HG03196 (cell line): ENCODE measurements at regions not wholly inside any gene's neighbourhood (a gene's known extent, or its start where the extent isn't known, plus 50 kb on each side); places are given as distances from the start of the nearest gene placed in this dataset.
"Not testable (repeated sequence)": the region's sequence is repeated elsewhere in the genome, so short reads cannot be mapped to it uniquely, and the experiment has no call there.

ENCODE experiments used
- ATAC-seq: cut with Tn5 transposase; IDR thresholded peaks from one replicate; pipeline ENCODE4 v1.9.1; 2021; ENCODE audit not compliant: unreplicated experiment

DNA sequence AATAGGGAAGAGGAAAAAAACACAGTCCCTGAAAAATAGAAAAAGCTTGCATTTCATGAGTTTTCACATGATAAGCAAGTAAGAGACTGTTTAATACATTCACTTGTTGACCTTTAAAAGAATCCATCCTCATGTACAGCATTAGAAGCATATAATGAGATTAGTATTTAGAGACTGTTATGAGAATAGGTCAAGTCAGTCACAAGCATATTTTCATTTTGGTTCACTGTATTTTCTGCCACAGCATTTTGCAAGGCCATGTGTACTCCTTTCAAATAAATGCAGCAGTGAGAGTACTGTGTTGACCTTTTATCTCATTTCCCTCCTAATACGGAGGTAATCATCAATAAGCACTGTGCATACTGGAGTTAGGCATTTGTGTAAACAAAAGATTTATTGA is 162.2 kb upstream of the SETMAR start:
- ATAC-seq, result no peak

GRCh38 chr3:4147556-4148118 is 155.5 kb upstream of the SETMAR start:
- no peak for ATAC-seq

DNA sequence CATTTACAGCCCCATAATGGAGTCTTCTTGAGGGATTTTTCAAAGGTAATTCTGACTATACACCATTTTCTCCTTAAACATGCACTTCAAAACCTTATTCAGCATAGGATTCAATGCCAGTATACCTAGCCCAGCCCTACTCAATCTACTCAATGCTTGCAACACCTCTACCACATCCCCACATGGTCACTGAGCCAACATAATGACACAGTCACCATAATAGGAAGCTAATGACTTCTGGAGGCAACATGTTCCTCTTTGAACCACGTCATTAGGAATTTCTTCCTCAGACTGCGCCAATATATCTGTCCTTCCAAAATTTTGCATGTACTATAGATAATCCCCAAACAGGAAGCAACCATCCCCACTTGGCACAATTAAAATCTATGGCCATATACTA is 153.9 kb upstream of the SETMAR start:
- ATAC-seq, result no peak

- ATAC-seq, result no peak
Observed at GRCh38 chr3:4150816-4151215, 152.4 kb upstream of the SETMAR start.

GRCh38 chr3:4151859-4152258 is 151.3 kb upstream of the SETMAR start:
- no peak for ATAC-seq

DNA sequence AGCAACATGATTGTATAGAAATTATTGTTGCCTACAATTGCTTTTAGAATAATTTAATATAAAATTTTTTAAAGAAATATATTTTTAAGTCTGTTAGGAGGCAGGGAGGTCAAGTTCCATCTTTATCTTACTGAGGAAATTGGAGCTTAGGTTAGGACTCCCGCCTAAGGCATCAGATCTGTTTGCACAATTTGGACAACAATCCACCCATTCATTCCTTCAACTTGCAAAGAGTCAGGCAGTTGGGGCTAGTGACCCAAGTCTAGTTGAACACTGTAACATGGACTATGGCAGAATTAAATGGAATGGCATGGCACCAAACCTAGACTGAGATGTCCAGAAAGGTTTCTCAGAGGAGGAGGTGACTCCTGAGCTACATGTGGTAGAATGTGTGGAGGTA is 149.4 kb upstream of the SETMAR start:
- ATAC-seq, result no peak

DNA sequence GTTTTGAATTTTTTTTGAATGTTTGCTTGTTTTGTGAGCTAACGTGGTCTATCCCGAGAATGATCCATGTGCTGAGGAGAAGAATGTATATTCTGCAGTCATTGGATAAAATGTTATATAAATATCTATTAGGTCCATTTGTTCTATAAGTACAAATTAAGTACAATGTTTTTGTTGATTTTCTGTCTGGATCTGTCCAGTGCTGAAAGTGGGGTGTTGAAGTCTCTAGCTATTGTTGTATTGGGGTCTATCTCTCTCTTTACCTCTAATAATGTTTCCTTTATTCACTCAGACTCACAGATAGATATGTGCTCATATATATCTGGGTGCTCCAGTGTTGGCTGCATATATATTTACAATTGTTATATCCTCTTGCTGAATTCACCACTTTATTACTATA is 144.8 kb upstream of the SETMAR start:
- no peak for ATAC-seq

- no peak for ATAC-seq
Observed at GRCh38 chr3:4162096-4162495, 141.1 kb upstream of the SETMAR start.

DNA sequence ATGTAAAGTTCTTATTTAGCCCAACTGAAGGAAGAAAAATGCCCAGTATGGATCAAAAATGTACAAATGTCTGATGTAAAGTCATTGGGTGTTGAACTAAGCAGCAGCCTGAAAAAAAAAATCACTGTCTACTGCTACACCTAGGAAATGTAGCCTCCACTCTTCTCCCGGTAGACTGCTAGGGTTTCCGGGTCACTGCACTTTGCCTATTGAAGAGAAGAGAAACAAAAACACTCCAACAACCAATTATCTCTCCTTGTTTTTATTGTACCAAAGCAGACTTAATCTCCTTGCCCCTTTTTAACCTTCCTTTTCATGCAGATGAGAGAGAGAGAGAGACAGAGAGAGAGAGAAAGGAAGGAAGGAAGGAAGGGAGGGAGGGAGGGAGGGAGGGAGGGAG is 140.2 kb upstream of the SETMAR start:
- ATAC-seq, result no peak

DNA sequence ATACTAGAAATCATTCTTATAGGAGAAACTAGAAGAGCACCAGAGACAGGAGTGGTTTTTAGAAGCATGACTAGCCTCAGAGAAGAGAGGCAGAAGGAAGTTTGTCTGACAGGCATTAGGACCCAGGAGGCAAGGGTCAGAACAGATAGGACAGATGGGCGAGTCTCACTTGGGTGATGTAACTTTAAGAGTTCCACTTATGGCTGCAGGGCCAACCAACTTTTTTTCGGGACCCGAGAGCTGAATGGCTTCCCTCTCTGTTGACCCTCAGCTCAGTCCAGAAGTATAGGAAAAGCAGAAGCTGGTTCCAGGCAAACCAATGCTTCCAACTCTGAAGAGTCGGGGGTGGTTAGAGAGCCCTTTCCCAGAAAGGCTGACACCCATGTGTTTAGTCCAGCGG is 136.6 kb upstream of the SETMAR start:
- ATAC-seq, result no peak

- not testable (repeated sequence) for ATAC-seq
Observed at GRCh38 chr3:4167230-4167629, 135.9 kb upstream of the SETMAR start.

GRCh38 chr3:4174791-4175190 is 128.4 kb upstream of the SETMAR start:
- ATAC-seq, result no peak

GRCh38 chr3:4191971-4192370 is 111.2 kb upstream of the SETMAR start:
- ATAC-seq, result no peak

- ATAC-seq, result no peak
Observed at GRCh38 chr3:4195006-4195405, 108.2 kb upstream of the SETMAR start.

- ATAC-seq, result no peak
Observed at GRCh38 chr3:4196506-4197147, 106.5 kb upstream of the SETMAR start.

GRCh38 chr3:4197670-4198069 is 105.5 kb upstream of the SETMAR start:
- no peak for ATAC-seq

DNA sequence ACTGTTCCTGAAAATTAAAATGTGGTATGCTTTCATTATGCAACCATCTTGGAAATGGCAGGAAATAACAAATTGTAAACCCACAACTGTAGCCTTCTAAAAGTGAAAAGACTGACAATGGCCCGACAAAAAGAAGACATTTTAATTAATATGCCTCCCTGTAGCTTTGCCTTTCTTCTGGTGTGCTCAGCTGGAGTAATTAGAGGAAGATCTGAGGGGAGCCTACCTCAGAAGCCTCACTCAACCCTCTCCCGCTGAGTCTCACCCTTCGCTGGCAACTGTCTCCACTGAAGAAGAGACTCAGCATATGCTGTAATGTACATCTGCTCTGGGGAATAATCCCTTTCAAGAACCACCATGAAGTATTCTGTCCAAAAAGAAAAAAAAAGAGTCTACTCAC is 104.7 kb upstream of the SETMAR start:
- no peak for ATAC-seq

DNA sequence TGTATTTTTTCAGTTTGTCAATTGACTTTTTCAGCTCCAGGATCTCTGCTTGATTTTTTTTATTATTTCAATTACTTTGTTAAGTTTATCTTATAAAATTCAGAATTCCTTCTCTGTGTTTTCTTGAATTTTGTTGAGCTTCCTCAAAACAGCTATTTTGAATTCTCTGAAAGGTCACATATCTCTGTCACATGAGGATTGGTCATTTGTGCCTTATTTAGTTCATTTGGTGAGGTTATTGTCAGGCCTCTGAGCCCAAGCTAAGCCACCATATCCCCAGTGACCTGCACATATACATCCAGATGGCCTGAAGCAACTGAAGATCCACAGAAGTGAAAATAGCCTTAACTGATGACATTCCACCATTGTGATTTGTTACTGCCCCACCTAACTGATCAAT is 98.4 kb upstream of the SETMAR start:
- ATAC-seq, result not testable (repeated sequence)

GRCh38 chr3:4207672-4208071 is 95.5 kb upstream of the SETMAR start:
- no peak for ATAC-seq

DNA sequence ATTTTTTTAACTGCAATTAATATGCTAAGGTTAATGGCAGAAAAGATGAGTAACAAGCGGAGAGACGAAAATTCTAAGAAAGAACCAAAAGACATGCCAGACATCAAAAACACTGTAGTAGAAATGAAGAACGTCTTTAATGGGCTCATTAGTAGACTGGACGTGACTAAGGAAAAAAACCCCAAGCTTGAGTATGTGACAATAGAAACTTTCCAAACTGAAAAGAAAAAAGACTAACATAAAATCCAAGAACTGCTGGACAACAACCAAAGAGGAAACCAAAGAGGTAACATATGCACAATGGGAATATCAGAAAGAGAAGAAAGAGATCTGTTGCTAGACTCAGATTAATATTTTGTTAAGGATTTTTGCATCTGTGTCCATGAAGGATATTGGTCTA is 94.6 kb upstream of the SETMAR start:
- no peak for ATAC-seq

GRCh38 chr3:4211610-4212009 is 91.6 kb upstream of the SETMAR start:
- no peak for ATAC-seq

- not testable (repeated sequence) for ATAC-seq
Observed at GRCh38 chr3:4213420-4213819, 89.7 kb upstream of the SETMAR start.

DNA sequence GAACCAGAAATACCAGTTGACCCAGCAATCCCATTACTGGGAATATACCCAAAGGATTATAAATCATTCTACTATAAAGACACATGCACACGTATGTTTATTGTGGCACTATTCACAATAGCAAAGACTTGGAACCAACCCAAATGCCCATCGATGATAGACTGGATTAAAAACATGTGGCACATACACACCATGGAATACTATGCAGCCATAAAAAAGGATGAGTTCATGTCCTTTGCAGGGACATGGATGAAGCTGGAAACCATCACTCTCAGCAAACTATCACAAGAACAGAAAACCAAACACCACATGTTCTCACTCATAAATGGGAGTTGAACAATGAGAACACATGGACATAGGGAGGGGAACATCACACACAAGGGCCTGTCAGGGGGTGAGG is 86.2 kb upstream of the SETMAR start:
- ATAC-seq, result not testable (repeated sequence)
